GM12872 (cell line): ENCODE measurements at regions not wholly inside any gene's neighbourhood (a gene's known extent, or its start where the extent isn't known, plus 50 kb on each side); places are given as distances from the start of the nearest gene placed in this dataset.

Source experiments
- CTCF ChIP-seq: IDR thresholded peaks from 3 replicates; pipeline ENCODE4 v1.5.1; 2011; ENCODE audit warnings: low read depth, mild to moderate bottlenecking, low read length, moderate library complexity; ENCODE audit not compliant: insufficient read depth

GRCh38 chr3:154559623-154560022 is 129.6 kb upstream of the GPR149 start:
- no peak for TF ChIP-seq CTCF

- 0 out of 3 replicates have a peak, but pooled peaks have one; percentile 19 for TF ChIP-seq CTCF
Observed at GRCh38 chr3:154552338-154552737, 122.3 kb upstream of the GPR149 start.

GRCh38 chr3:154549391-154549790 is 119.4 kb upstream of the GPR149 start:
- TF ChIP-seq CTCF = no peak

- no peak for TF ChIP-seq CTCF
Observed at GRCh38 chr3:154548341-154548740, 118.4 kb upstream of the GPR149 start.

GRCh38 chr3:154542837-154543236 is 112.8 kb upstream of the GPR149 start:
- no peak for TF ChIP-seq CTCF

GRCh38 chr3:154540950-154541604 is 111.1 kb upstream of the GPR149 start:
- no peak for TF ChIP-seq CTCF

GRCh38 chr3:154538566-154539360 is 108.8 kb upstream of the GPR149 start:
- no peak for TF ChIP-seq CTCF
